ENCODE measurements at regions not wholly inside any gene's neighbourhood (a gene's known extent, or its start where the extent isn't known, plus 50 kb on each side); places are given as distances from the start of the nearest gene placed in this dataset.
A peak's percentile ranks its signal among the peaks of the same experiment; 100 is the strongest.

DNA sequence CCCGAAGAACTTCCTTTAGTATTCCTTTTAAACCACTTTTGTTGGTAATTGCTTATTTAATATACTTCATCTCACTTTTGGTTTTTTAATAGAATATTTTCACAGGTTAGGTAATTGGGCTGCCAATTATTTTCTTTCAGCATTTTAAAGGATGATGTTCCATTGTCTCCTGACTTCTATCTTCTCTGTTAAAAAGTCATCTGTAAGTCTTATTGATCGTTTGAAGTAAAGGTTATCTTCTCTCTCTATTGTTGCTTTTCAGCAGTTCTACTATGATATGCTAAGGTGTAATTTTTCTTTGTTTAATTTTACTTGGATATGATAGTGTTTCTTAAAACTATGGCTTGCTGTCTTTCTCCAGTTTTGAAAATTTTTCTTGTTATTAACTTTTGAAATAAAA lies 307.5 kb downstream of the MAP2K4 start:
- Histone ChIP-seq H3K14ac (ENCODE audit: low read length) (no peak overlapping the region), H3K27me3 (ENCODE audit: insufficient read depth, low read length) (no peaks in the 10 kb centered on the region), H3K4me3 (ENCODE audit: low read depth, low read length) (no peak overlapping the region), H3K79me2 (ENCODE audit: control insufficient read depth, insufficient read depth, low read length, poor library complexity) (no peaks in the 10 kb centered on the region), H4K91ac (ENCODE audit: low read depth, low read length) (no peak overlapping the region), H3K36me3 (ENCODE audit: control insufficient read depth in 1 of 2, insufficient read depth in 2 of 2, low read length in 2 of 2) (no peaks in the 10 kb centered on the region), H3K18ac (ENCODE audit: low read length) (no peak overlapping the region), H3K9me3 (ENCODE audit: insufficient read depth, low read depth, low read length) (no peaks in the 10 kb centered on the region), H2BK120ac (ENCODE audit: insufficient read depth, low read length, poor library complexity) (no peak overlapping the region), H4K12ac (ENCODE audit: low read depth, low read length) (no peak overlapping the region), H2BK12ac (ENCODE audit: low read length) (no peak overlapping the region), H3K79me1 (ENCODE audit: low read length) (no peaks in the 10 kb centered on the region), H3K9ac (ENCODE audit: low read length) (no peak overlapping the region), H3K4me2 (ENCODE audit: low read length) (no peak overlapping the region), H3K27ac (ENCODE audit: low read depth, low read length) (no peak overlapping the region), H3K4ac (ENCODE audit: low read depth, low read length) (no peak overlapping the region), H3K23ac (ENCODE audit: low read length) (no peak overlapping the region), H4K8ac (ENCODE audit: low read depth, low read length) (no peak overlapping the region), H2AK5ac (ENCODE audit: low read length) (no peak overlapping the region), H3K4me1 (ENCODE audit: control insufficient read depth in 1 of 2, insufficient read depth in 2 of 2, low read length in 2 of 2) (no peaks in the 10 kb centered on the region), H2AFZ (ENCODE audit: insufficient read depth, low read length, poor library complexity) (no peak overlapping the region), H2BK5ac (ENCODE audit: low read depth, low read length, poor library complexity) (no peak overlapping the region)
- no peak for DNase-seq
- WGBS (ENCODE audit: extremely low coverage, insufficient coverage, insufficient read length), result no CpG with 5 or more reads among the region's 2 CpGs

- no peak overlapping the region for H4K8ac ChIP-seq (ENCODE audit: low read depth, low read length)
- no peaks in the 10 kb centered on the region for H3K4me1 ChIP-seq (ENCODE audit: control insufficient read depth in 1 of 2, insufficient read depth in 2 of 2, low read length in 2 of 2)
- no peak overlapping the region for H3K4me2 ChIP-seq (ENCODE audit: low read length)
- no peak overlapping the region for H3K4me3 ChIP-seq (ENCODE audit: low read depth, low read length)
- WGBS (ENCODE audit: extremely low coverage, insufficient coverage, insufficient read length), result no CpG with 5 or more reads among the region's 1 CpG
- no peak overlapping the region for H2AK5ac ChIP-seq (ENCODE audit: low read length)
- no peak overlapping the region for H2BK5ac ChIP-seq (ENCODE audit: low read depth, low read length, poor library complexity)
- H3K4ac ChIP-seq (ENCODE audit: low read depth, low read length), result no peak overlapping the region
- no peak overlapping the region for H3K14ac ChIP-seq (ENCODE audit: low read length)
- no peak overlapping the region for H2BK12ac ChIP-seq (ENCODE audit: low read length)
- no peak overlapping the region for H4K12ac ChIP-seq (ENCODE audit: low read depth, low read length)
- no peak overlapping the region for H3K23ac ChIP-seq (ENCODE audit: low read length)
- no peaks in the 10 kb centered on the region for H3K79me2 ChIP-seq (ENCODE audit: control insufficient read depth, insufficient read depth, low read length, poor library complexity)
- no peak for DNase-seq
- no peak overlapping the region for H3K9ac ChIP-seq (ENCODE audit: low read length)
- H2BK120ac ChIP-seq (ENCODE audit: insufficient read depth, low read length, poor library complexity), result no peak overlapping the region
- no peaks in the 10 kb centered on the region for H3K27me3 ChIP-seq (ENCODE audit: insufficient read depth, low read length)
- no peak overlapping the region for H3K27ac ChIP-seq (ENCODE audit: low read depth, low read length)
- H2AFZ ChIP-seq (ENCODE audit: insufficient read depth, low read length, poor library complexity), result no peak overlapping the region
- no peaks in the 10 kb centered on the region for H3K79me1 ChIP-seq (ENCODE audit: low read length)
- no peak overlapping the region for H4K91ac ChIP-seq (ENCODE audit: low read depth, low read length)
- H3K9me3 ChIP-seq (ENCODE audit: insufficient read depth, low read depth, low read length), result no peaks in the 10 kb centered on the region
- H3K18ac ChIP-seq (ENCODE audit: low read length), result no peak overlapping the region
- H3K36me3 ChIP-seq (ENCODE audit: control insufficient read depth in 1 of 2, insufficient read depth in 2 of 2, low read length in 2 of 2), result no peaks in the 10 kb centered on the region
Observed at GRCh38 chr17:12330456-12330855, 309.8 kb downstream of the MAP2K4 start.

GRCh38 chr17:12341328-12341727 lies 320.7 kb downstream of the MAP2K4 start:
- no peaks in the 10 kb centered on the region for H3K27me3 ChIP-seq (ENCODE audit: insufficient read depth, low read length)
- H3K4ac ChIP-seq (ENCODE audit: low read depth, low read length), result no peak overlapping the region
- H2AFZ ChIP-seq (ENCODE audit: insufficient read depth, low read length, poor library complexity), result no peak overlapping the region
- no peak overlapping the region for H2BK120ac ChIP-seq (ENCODE audit: insufficient read depth, low read length, poor library complexity)
- H3K27ac ChIP-seq (ENCODE audit: low read depth, low read length), result no peak overlapping the region
- no peaks in the 10 kb centered on the region for H3K9me3 ChIP-seq (ENCODE audit: insufficient read depth, low read depth, low read length)
- no peak overlapping the region for H4K12ac ChIP-seq (ENCODE audit: low read depth, low read length)
- no peaks in the 10 kb centered on the region for H3K36me3 ChIP-seq (ENCODE audit: control insufficient read depth in 1 of 2, insufficient read depth in 2 of 2, low read length in 2 of 2)
- DNase-seq, result no peak
- WGBS (ENCODE audit: extremely low coverage, insufficient coverage, insufficient read length), result no CpG with 5 or more reads among the region's 2 CpGs
- no peak overlapping the region for H3K4me3 ChIP-seq (ENCODE audit: low read depth, low read length)
- H3K4me1 ChIP-seq (ENCODE audit: control insufficient read depth in 1 of 2, insufficient read depth in 2 of 2, low read length in 2 of 2), result no peaks in the 10 kb centered on the region
- no peaks in the 10 kb centered on the region for H3K79me2 ChIP-seq (ENCODE audit: control insufficient read depth, insufficient read depth, low read length, poor library complexity)
- no peak overlapping the region for H4K91ac ChIP-seq (ENCODE audit: low read depth, low read length)
- H2BK12ac ChIP-seq (ENCODE audit: low read length), result no peak overlapping the region
- no peak overlapping the region for H3K14ac ChIP-seq (ENCODE audit: low read length)
- no peak overlapping the region for H3K9ac ChIP-seq (ENCODE audit: low read length)
- no peak overlapping the region for H2AK5ac ChIP-seq (ENCODE audit: low read length)
- H3K4me2 ChIP-seq (ENCODE audit: low read length), result no peak overlapping the region
- no peak overlapping the region for H4K8ac ChIP-seq (ENCODE audit: low read depth, low read length)
- no peaks in the 10 kb centered on the region for H3K79me1 ChIP-seq (ENCODE audit: low read length)
- H3K18ac ChIP-seq (ENCODE audit: low read length), result no peak overlapping the region
- H2BK5ac ChIP-seq (ENCODE audit: low read depth, low read length, poor library complexity), result no peak overlapping the region
- H3K23ac ChIP-seq (ENCODE audit: low read length), result no peak overlapping the region

- no CpG with 5 or more reads among the region's 6 CpGs for WGBS (ENCODE audit: extremely low coverage, insufficient coverage, insufficient read length)
- no peak overlapping the region for H2AFZ ChIP-seq (ENCODE audit: insufficient read depth, low read length, poor library complexity)
- no peaks in the 10 kb centered on the region for H3K27me3 ChIP-seq (ENCODE audit: insufficient read depth, low read length)
Observed at GRCh38 chr17:12342161-12342560, 321.5 kb downstream of the MAP2K4 start.

More at GRCh38 chr17:12342161-12342560, 321.5 kb downstream of the MAP2K4 start:
- Histone ChIP-seq H4K8ac (ENCODE audit: low read depth, low read length) (no peak overlapping the region), H2BK120ac (ENCODE audit: insufficient read depth, low read length, poor library complexity) (no peak overlapping the region), H3K18ac (ENCODE audit: low read length) (no peak overlapping the region), H3K36me3 (ENCODE audit: control insufficient read depth in 1 of 2, insufficient read depth in 2 of 2, low read length in 2 of 2) (no peaks in the 10 kb centered on the region), H3K4me1 (ENCODE audit: control insufficient read depth in 1 of 2, insufficient read depth in 2 of 2, low read length in 2 of 2) (no peaks in the 10 kb centered on the region), H3K4ac (ENCODE audit: low read depth, low read length) (no peak overlapping the region), H3K23ac (ENCODE audit: low read length) (no peak overlapping the region), H4K12ac (ENCODE audit: low read depth, low read length) (no peak overlapping the region), H2BK12ac (ENCODE audit: low read length) (no peak overlapping the region), H3K9me3 (ENCODE audit: insufficient read depth, low read depth, low read length) (no peaks in the 10 kb centered on the region), H2AK5ac (ENCODE audit: low read length) (peak overlapping the region; percentile 36), H3K79me1 (ENCODE audit: low read length) (no peaks in the 10 kb centered on the region), H3K4me3 (ENCODE audit: low read depth, low read length) (no peak overlapping the region), H3K4me2 (ENCODE audit: low read length) (no peak overlapping the region), H3K9ac (ENCODE audit: low read length) (no peak overlapping the region), H2BK5ac (ENCODE audit: low read depth, low read length, poor library complexity) (no peak overlapping the region), H3K27ac (ENCODE audit: low read depth, low read length) (no peak overlapping the region), H4K91ac (ENCODE audit: low read depth, low read length) (no peak overlapping the region), H3K79me2 (ENCODE audit: control insufficient read depth, insufficient read depth, low read length, poor library complexity) (no peaks in the 10 kb centered on the region), H3K14ac (ENCODE audit: low read length) (peak overlapping the region; percentile 29)
- no peak for DNase-seq
